GM20000 (cell line): ENCODE measurements at regions not wholly inside any gene's neighbourhood (a gene's known extent, or its start where the extent isn't known, plus 50 kb on each side); places are given as distances from the start of the nearest gene placed in this dataset.

ENCODE experiments used
- DNase-seq: peaks from one replicate; pipeline ENCODE4 v3.0.0; 2012; ENCODE audit warnings: low spot score
- TF ChIP-seq, protein P1 (sequence below): IDR thresholded peaks from 2 replicates; pipeline ENCODE4 v1.5.1; 2012; ENCODE audit warnings: mild to moderate bottlenecking, control low read depth; ENCODE audit errors: extremely low read depth, missing control alignments

DNA sequence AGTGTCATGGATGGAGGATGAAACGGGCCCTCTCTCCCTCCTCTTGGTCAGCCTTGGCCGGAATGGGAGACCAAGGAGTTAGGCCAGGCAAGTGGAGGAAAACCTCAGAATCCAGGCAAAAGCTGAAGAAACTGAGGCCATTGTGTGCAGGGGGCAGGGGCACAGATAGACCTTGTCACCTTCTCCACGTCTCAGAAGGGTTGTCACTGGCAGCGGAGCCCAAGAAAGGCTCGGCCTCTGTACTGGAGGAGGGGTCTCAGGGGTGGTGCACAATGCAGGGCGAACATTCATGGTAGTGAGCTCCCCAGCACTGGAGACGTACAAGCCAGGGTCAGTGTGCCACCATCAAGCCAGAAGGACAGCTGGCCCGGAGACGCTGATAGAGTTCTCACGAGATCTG is 139.5 kb downstream of the CPZ start:
- no peak for DNase-seq
- TF ChIP-seq, protein P1, sequence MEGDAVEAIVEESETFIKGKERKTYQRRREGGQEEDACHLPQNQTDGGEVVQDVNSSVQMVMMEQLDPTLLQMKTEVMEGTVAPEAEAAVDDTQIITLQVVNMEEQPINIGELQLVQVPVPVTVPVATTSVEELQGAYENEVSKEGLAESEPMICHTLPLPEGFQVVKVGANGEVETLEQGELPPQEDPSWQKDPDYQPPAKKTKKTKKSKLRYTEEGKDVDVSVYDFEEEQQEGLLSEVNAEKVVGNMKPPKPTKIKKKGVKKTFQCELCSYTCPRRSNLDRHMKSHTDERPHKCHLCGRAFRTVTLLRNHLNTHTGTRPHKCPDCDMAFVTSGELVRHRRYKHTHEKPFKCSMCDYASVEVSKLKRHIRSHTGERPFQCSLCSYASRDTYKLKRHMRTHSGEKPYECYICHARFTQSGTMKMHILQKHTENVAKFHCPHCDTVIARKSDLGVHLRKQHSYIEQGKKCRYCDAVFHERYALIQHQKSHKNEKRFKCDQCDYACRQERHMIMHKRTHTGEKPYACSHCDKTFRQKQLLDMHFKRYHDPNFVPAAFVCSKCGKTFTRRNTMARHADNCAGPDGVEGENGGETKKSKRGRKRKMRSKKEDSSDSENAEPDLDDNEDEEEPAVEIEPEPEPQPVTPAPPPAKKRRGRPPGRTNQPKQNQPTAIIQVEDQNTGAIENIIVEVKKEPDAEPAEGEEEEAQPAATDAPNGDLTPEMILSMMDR, result no peak

DNA sequence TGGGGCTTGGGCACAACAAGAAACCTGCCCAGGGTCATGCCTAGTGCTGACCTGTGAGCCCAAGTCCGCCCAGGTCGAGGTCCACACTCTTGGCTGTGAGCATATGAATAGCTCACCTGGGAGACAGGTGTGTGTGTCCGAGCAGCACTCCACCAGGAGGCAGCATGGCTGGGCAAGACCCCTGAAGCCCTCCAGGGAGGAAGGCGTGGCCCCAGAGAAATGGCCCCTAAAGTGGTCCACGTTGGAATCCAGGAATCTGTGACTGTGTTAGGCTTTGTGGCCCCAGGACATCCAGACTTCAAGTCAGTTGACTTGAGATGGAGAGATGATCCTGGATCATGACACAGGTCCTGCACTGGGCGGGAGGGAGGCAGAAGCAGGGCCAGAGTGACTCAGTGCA is 138.8 kb downstream of the CPZ start:
- DNase-seq, result no peak
- TF ChIP-seq, protein P1, result no peak

DNA sequence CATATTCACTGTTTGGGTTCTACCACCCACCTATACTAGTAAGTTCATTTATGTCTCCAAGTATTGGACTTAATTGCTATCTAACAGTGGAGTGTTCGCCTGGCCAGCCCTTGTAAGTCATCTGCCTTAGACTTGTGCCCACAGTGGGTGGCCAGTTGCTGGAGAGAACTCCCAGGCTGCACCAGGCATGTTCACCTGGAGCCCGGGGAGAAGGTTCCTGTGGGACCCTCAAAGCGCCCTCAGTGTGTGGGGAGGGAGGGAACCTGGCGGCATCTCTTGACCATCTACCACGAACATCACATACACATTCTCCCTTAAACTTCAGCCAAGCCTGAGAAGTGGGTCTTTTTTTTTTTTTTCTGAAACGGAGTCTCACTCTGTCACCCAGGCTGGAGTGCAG is 138.1 kb downstream of the CPZ start:
- no peak for DNase-seq
- TF ChIP-seq, protein P1, result no peak

DNA sequence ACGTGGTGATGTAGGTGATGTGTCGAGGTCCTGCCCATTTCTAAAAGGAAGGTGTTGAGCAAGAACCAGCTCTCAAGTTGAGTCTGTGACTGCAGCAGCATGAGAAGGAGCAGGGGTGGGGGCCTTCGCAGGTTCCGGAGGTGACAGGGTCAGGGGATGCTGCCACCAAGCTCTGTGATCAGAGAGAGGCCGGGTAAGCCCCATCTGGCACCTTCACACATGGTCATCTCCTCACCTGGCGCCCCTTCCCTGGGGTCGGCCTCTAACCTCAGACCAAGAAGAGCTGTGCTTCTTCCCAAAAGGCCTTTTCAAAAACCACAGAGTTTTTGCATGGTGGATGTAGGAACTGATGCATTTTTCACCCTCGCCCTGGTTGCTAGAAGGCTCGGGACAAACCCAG is 137.6 kb downstream of the CPZ start:
- TF ChIP-seq, protein P1, result no peak
- DNase-seq, result no peak

DNA sequence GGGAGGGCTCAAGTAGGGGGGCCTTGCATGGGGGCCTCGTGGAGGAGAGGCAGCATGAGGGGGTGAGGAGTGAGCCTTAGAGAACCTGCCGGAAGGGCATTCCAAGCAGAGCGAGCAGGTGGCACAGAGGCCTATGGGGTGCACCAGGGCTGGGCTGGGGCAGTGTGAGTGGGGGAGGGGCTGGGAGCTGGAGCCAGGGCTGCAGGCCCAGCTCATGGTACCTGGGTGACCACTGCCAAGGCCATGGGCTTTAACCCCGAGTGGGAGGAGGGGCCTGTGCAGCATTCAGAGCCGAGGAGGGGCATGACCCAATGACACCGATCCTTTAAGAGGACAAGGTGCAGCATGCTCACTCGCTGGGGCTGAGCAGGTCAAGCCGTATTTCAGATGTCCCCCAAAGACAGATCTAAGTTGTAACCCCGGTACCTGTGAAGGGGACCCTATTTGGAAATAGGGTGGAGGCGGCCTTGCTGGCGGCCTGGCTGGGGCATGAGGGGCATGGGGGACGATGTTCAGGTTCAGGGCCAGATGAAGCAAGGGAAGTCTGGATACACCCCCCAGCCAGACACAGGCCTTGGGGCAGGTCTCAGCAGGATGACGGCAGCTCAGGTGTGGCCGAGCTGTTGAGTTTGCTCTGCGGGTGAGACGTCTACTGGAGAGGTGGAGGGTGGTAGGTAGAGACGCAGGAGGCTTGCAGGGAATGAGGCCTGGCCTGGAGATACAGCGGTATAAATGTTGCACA is 137.0 kb downstream of the CPZ start:
- no peak for DNase-seq
- TF ChIP-seq, protein P1, result no peak

DNA sequence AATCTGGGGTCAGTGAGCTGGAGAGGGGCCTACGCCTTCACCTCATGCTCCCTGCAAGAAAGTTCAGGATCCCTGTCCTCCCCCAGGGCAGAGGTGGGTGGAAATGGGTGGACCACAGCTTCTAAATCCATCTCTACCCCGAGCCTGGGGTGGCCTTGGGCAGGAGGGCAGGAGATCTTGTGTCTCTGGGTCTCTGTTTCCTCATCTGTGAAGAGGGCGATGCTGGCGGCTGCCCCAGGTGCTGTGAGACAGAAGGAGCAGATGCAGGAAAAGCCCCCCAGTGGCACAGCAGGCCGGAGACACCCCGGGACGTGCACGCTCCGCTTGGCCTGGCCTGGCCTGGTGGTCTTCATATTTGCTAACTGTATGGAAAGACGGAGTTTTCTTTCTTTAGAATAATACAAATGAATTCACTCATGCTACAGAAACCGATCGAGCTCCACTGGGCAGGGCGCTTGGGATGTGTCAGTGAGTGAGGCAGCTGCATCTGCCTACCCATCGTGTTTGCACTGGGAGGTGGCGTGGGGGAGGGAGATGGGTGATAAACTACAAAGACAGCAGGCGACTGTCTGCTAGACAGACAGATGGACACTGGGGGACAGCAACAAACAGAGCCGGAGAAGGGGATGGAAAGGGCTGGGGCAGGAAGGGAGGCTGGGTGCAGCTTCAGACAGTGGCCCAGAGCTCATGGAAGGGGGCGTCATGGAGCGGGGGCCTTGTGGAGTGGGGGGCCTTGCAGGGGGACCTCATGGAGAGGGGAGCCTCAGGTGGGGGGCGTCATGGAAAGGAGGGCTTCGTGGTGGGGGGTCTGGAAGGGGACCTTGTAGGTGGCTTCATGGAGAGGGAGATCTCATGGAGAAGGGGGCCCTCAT is 136.2 kb downstream of the CPZ start:
- TF ChIP-seq, protein P1, result no peak
- no peak for DNase-seq

DNA sequence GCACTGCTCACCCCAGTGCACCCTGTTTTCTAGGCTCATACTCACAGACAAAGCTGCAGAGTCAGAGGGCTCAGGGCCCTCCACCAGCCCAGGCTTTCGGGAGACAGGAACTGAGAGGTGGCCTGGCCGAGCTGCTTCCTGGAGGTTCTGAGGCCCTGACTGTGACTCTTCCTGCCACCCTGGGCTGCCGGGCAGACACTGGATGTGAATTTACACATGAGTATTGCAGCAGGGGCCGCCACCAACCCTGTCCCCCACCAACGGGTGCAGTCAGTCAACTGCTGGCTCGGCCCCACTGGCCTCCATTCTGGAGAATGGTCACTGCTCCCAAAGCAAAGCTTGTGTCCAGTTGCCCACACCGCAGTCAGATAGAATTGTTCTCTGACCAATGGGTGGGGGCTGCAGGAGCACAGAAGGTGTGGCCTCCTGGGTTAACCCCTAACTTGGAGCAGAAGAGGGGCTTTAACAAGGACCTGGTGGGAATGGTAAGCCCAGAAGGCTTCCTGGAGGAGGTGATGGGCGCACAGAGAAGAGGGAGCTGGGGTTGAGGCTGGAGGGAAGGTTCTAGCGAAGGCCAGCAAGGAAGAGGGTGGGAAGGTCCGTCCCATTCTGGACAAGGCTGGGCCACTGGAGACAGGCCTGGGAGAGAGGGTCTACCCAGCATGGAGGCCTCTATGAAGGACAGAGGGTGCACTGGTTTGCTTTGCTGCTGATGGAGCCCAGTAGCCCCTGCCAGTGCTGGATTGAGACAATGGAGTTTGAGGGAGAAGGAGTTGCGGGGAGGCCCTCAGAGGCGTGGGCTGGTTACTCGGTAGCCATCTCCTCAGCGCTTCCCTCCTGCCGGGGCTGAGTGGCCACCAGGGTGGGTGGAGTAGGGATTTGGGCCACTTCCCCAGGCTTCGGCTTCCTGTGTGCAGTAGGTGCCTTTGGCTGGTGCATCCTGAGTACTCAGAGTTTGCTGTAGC is 135.3 kb downstream of the CPZ start:
- DNase-seq, result no peak
- TF ChIP-seq, protein P1, result no peak
